GM19238 (cell line): ENCODE measurements at regions not wholly inside any gene's neighbourhood (a gene's known extent, or its start where the extent isn't known, plus 50 kb on each side); places are given as distances from the start of the nearest gene placed in this dataset.

Experiments used
- DNase-seq: peaks from one replicate; pipeline ENCODE4 v3.0.0; 2011; ENCODE audit warnings: low spot score; ENCODE audit not compliant: insufficient read length

DNA sequence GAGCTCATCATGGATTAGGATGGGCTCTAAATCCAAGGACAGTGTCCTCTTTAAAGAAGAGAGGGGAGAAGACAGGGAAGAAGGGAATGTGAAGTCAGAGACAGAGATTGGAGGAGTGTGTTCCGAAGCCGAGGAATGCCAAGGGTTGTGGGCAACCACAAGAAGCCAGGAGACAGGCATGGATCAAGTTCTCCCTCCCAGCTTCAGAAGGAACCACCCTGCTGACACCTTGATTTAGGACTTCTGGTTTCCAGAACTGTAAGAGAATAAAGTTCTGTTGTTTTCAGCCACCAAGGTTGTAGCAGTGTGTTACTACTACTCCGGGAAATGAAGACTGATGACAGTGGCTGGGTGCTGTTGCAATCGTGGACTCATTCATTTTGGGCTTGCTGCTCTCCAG is 120.1 kb downstream of the RPS12 start:
- DNase-seq = no peak

GRCh38 chr6:132936646-132937045 is 122.3 kb downstream of the RPS12 start:
- DNase-seq = no peak

- DNase-seq = no peak
These were observed 123.1 kb downstream of the RPS12 start for GRCh38 chr6:132937466-132937906.

DNA sequence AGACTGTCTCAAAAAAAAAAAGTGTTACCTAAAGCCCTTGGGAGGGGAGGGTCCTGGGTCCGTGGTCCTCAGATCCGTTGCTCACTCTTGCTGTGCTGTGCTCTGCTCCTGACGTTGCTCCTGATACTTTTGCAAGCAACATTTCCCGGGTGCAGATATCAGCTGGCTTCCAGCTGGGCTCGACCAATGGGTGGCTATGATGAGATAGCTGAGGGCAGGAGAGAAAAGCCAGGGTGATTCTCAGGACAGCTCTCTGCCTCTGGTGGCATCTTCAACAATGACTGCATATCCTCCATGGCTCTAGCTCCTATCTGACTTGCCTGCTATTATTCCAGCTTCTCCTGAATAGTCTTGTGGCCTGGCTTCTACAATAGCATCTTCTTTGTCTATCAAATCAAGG is 134.5 kb downstream of the RPS12 start:
- DNase-seq = no peak

GRCh38 chr6:132950566-132950965 is 136.2 kb downstream of the RPS12 start:
- no peak for DNase-seq

DNA sequence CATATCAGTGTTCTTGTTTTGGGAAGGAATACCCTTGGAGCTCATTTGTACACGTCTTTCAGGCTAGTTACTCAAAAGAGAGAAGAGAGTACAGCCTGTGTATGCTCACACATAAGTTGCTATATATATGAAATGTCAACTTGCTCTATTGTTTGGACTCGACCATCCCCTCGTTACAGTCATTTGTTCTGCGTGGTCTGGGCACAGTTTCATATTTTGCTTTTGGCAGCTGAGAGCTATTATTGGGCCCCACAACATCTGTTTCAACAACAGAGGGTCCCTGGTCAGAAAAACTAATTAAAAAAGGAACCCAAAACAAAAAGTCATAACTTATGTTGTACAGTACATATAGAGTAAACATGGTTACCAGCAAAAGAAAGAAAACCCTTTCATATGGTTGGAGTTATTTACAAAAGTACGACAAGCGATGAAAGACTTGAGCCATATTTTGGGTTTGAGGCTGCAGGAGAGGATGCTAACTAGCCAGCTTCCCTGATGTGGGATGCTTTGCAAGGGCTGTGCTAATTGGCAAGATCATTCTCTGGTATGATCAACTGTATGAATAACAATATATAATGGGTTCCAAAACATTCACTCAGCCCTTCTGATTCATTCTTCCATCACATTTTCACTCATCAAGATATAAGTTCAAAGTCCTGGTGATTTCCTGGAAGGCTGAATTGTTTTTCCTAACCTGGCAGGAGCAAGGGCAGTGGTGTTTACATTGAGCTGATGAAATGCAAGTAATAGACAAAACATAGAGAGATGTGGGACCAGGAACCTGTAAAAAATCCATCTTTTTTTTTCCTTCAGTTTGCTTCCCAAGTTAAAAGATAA is 137.9 kb downstream of the RPS12 start:
- no peak for DNase-seq

- no peak for DNase-seq
These were observed 138.6 kb downstream of the RPS12 start for GRCh38 chr6:132952986-132953385.

- DNase-seq = no peak
These were observed 139.9 kb downstream of the RPS12 start for GRCh38 chr6:132954222-132954621.

DNA sequence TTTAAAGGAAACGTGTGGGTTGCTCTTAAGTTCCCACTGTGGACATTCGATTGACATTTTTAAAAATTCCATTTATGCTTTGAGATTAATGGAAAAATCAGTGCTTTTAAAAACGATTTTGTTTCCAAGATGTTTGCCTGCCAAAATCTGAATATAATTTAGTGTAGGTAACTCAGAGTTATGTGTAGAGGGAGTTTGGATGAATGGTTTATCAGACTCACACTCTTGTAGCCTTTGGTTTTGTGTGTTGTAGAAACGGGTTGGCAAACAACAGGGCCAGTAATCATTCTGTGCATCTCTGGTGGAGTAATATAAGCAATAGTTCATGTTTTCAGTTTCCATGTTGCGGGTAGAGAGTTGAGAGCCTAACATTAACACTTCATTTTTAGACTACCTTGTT is 140.6 kb downstream of the RPS12 start:
- DNase-seq = no peak

GRCh38 chr6:132959639-132960326 is 145.4 kb downstream of the RPS12 start:
- no peak for DNase-seq

DNA sequence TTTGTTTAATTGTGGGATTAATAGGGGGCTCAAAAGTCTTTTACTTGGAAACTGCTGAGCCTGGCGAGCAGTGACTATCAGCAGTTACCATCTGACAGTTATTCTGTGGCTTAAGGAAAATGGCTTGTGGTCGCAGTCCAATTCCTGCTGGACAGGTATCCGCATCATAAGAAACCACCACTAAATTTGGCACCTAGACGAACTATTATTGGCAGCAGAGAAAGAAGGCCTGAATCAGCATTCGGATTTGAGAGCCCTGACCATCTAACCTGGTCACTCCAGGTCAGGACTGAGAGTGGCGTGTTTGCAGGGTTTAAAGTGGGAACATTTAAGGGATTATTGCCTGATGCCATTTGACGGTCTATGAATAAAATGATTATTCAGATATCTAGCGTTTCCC is 146.4 kb downstream of the RPS12 start:
- no peak for DNase-seq

GRCh38 chr6:132961122-132961521 is 146.8 kb downstream of the RPS12 start:
- DNase-seq = no peak

- no peak for DNase-seq
These were observed 147.2 kb downstream of the RPS12 start for GRCh38 chr6:132961610-132962009.

- DNase-seq = peak; percentile 26
These were observed 148.8 kb downstream of the RPS12 start for GRCh38 chr6:132962936-132963868.

DNA sequence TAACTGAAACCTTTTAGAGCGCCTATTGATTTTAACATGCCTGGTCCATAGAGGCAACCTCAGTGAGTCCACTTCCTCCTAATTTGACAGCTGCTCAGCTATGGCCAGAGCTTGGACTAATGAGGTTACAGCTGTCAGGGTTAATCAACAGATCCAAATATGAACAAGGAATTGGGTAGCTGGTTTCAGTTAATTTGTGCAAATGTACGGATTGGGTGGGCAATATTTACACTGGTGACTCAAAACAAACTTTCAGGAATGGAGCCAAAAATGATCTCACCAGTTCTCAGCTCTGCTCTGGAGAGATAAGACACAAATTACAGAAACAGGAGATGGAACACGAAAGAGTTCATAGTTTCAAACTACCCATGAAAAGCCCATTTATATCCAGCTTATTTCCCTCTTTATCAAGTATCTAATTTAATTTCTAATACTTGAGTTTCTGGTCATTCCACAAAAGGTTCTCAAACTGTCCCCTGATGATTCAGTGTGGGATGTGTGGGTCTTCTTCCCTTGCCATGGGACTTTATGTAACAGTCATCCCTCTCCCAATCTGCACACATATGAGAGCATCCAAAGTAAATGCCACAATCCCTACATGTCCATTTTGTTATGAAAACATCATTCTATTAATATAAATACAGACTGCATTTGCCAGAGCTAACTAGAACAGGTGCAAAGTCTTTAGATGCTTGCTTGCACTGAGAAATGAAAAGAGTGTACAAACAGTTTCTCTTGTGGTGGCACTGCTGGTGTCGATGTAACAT is 149.9 kb downstream of the RPS12 start:
- DNase-seq = no peak

DNA sequence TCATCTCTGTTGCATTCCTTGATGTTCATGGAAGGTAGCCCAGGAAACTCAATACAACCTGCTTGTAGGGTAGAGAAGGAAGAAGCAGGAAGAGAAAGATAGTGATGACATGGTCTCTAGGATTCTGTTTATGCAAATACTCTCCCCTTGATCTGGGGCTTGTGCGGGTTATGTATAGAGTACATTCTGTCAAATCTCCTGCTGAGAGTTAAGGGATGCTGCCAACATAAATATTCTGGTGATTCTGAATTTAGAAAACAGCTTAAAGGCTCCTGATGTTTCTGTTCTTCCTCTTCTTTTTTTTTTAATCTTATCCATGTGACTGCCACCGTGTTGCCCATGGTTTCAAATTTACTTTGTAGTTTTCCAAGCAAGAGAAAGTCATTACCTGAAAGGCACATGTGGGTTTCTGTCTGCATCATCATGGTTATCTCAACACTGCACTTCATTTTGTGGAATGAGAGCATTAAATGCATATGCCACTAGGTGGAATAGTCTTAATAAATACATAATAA is 150.6 kb downstream of the RPS12 start:
- no peak for DNase-seq

DNA sequence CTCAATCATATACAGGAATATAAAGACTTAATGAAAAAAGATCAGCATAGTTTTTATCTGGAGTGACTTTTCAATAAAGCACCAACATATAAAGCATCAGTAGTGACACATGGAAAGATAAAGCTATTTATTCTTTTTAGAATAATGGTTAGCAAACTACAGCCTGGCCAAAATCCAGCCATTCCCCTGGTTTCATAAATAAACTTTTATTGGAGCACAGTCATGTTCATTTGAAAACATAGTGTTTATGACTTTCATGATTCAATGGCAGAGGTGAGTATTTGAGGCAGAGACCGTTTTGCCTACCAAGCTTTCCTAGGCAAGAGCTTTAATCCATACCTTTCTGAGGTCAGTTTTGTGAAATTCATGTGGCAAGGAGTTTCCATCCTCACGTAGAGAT is 153.5 kb downstream of the RPS12 start:
- no peak for DNase-seq

- no peak for DNase-seq
These were observed 154.1 kb downstream of the RPS12 start for GRCh38 chr6:132968419-132968950.

GRCh38 chr6:132969196-132969595 is 154.8 kb downstream of the RPS12 start:
- no peak for DNase-seq

DNA sequence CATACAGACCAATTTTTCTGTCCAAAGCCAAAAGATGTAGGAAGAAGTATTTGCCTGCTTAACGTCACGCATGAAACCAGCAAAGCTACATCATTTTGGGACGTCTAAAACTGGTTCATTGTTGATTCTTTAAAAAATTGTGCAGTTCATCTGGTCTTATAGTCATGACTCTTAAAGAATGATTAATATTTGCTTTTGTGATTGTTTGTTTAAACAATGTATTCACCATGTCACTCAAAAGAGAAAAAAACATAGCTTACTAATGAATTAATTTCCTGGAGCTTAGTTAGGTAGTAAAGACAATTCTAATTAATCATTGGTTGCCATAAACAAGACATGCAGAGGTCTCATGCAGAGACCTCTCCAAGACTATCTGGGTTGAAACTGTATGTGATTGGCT is 157.3 kb downstream of the RPS12 start:
- no peak for DNase-seq
